ENCODE measurements at regions not wholly inside any gene's neighbourhood (a gene's known extent, or its start where the extent isn't known, plus 50 kb on each side); places are given as distances from the start of the nearest gene placed in this dataset.

- Mint-ChIP-seq H3K4me3 (no peak overlapping the region), H3K27ac (no peak overlapping the region), H3K9me3 (peaks cover 59% of the 10 kb centered on the region), H3K4me1 (no peaks in the 10 kb centered on the region), H3K27me3 (ENCODE audit: insufficient read depth, low read depth) (peaks cover 2% of the 10 kb centered on the region), H3K36me3 (peaks cover 6% of the 10 kb centered on the region)
- Histone ChIP-seq H4K20me1 (ENCODE audit: low read depth) (no peaks in the 10 kb centered on the region), H3K36me3 (no peaks in the 10 kb centered on the region), H3K4me1 (no peaks in the 10 kb centered on the region), H3K9me3 (ENCODE audit: low read depth) (no peaks in the 10 kb centered on the region), H2AFZ (replicated peaks) (no peak overlapping the region), H3F3A (ENCODE audit: low read depth) (no peaks in the 10 kb centered on the region), H3K4me3 (no peak overlapping the region), H3K9ac (no peak overlapping the region), H3K4me2 (no peak overlapping the region), H3K27ac (no peak overlapping the region), H3K79me2 (ENCODE audit: low read depth) (no peaks in the 10 kb centered on the region), H3K27me3 (no peaks in the 10 kb centered on the region)
- TF ChIP-seq EZH2phosphoT487 (IDR thresholded peaks at IDR 0.05), result no peak
- no peak for TF ChIP-seq EZH2 (IDR thresholded peaks at IDR 0.05)
- no peak for TF ChIP-seq CTCF (IDR thresholded peaks at IDR 0.05)
- DNase-seq (ENCODE audit: low spot score), result no peak
Observed at GRCh38 chr5:125439243-125439642, 692.8 kb upstream of the ZNF608 start.

- H3K4me3 ChIP-seq, result no peak overlapping the region
- no peaks in the 10 kb centered on the region for H3K4me1 ChIP-seq
- no peaks in the 10 kb centered on the region for H4K20me1 ChIP-seq (ENCODE audit: low read depth)
- no peaks in the 10 kb centered on the region for H3F3A ChIP-seq (ENCODE audit: low read depth)
- H3K4me2 ChIP-seq, result no peak overlapping the region
- Mint-ChIP-seq H3K4me3 (no peak overlapping the region), H3K27me3 (ENCODE audit: insufficient read depth, low read depth) (peaks cover 2% of the 10 kb centered on the region), H3K27ac (no peak overlapping the region), H3K36me3 (peaks cover 10% of the 10 kb centered on the region), H3K4me1 (no peaks in the 10 kb centered on the region), H3K9me3 (peaks cover 66% of the 10 kb centered on the region)
- H3K27me3 ChIP-seq, result no peaks in the 10 kb centered on the region
- H3K79me2 ChIP-seq (ENCODE audit: low read depth), result no peaks in the 10 kb centered on the region
- no peak overlapping the region for H2AFZ ChIP-seq (replicated peaks)
- no peak overlapping the region for H3K27ac ChIP-seq
- H3K9me3 ChIP-seq (ENCODE audit: low read depth), result no peaks in the 10 kb centered on the region
- TF ChIP-seq EZH2 (IDR thresholded peaks at IDR 0.05), result no peak
- no peak overlapping the region for H3K9ac ChIP-seq
- H3K36me3 ChIP-seq, result no peaks in the 10 kb centered on the region
- DNase-seq (ENCODE audit: low spot score), result no peak
Observed at GRCh38 chr5:125440905-125441304, 694.5 kb upstream of the ZNF608 start.

GRCh38 chr5:125446986-125447385, 700.5 kb upstream of the ZNF608 start:
- no peak overlapping the region for H3K9ac ChIP-seq
- H4K20me1 ChIP-seq (ENCODE audit: low read depth), result no peaks in the 10 kb centered on the region
- no peaks in the 10 kb centered on the region for H3K79me2 ChIP-seq (ENCODE audit: low read depth)

More at GRCh38 chr5:125446986-125447385, 700.5 kb upstream of the ZNF608 start:
- no peak overlapping the region for H2AFZ ChIP-seq (replicated peaks)
- Mint-ChIP-seq H3K4me1 (peaks cover 14% of the 10 kb centered on the region), H3K9me3 (peaks cover 35% of the 10 kb centered on the region), H3K27ac (no peak overlapping the region), H3K4me3 (no peak overlapping the region), H3K27me3 (ENCODE audit: insufficient read depth, low read depth) (no peaks in the 10 kb centered on the region), H3K36me3 (peaks cover 10% of the 10 kb centered on the region)
- DNase-seq (ENCODE audit: low spot score), result no peak
- H3K4me2 ChIP-seq, result no peak overlapping the region
- H3K27me3 ChIP-seq, result no peaks in the 10 kb centered on the region
- TF ChIP-seq EZH2phosphoT487 (IDR thresholded peaks at IDR 0.05), result no peak
- no peak for TF ChIP-seq CTCF (IDR thresholded peaks at IDR 0.05)
- TF ChIP-seq EZH2 (IDR thresholded peaks at IDR 0.05), result no peak
- H3F3A ChIP-seq (ENCODE audit: low read depth), result no peaks in the 10 kb centered on the region
- H3K36me3 ChIP-seq, result no peaks in the 10 kb centered on the region
- no peak overlapping the region for H3K4me3 ChIP-seq
- H3K4me1 ChIP-seq, result peaks cover 4% of the 10 kb centered on the region
- H3K27ac ChIP-seq, result no peak overlapping the region
- no peaks in the 10 kb centered on the region for H3K9me3 ChIP-seq (ENCODE audit: low read depth)
